GM12865 (cell line): ENCODE measurements at regions not wholly inside any gene's neighbourhood (a gene's known extent, or its start where the extent isn't known, plus 50 kb on each side); places are given as distances from the start of the nearest gene placed in this dataset.

Source experiments
- DNase-seq: peaks from one replicate; pipeline ENCODE4 v3.0.0; 2010; ENCODE audit warnings: low read depth
- H3K4me3 ChIP-seq: 2 replicates; pipeline ENCODE4 v1.5.1; 2011; ENCODE audit warnings: mild to moderate bottlenecking, low read depth, low read length, control low read depth
- TF ChIP-seq, protein P1 (sequence below): IDR thresholded peaks from 2 replicates; pipeline ENCODE4 v1.5.1; 2011; ENCODE audit warnings: low read length, control low read depth, low read depth, inconsistent platforms; ENCODE audit not compliant: insufficient read depth; ENCODE audit errors: missing control alignments

GRCh38 chr16:7014756-7015155 is 317.9 kb upstream of the RBFOX1 start:
- no peak for DNase-seq
- TF ChIP-seq, protein P1, sequence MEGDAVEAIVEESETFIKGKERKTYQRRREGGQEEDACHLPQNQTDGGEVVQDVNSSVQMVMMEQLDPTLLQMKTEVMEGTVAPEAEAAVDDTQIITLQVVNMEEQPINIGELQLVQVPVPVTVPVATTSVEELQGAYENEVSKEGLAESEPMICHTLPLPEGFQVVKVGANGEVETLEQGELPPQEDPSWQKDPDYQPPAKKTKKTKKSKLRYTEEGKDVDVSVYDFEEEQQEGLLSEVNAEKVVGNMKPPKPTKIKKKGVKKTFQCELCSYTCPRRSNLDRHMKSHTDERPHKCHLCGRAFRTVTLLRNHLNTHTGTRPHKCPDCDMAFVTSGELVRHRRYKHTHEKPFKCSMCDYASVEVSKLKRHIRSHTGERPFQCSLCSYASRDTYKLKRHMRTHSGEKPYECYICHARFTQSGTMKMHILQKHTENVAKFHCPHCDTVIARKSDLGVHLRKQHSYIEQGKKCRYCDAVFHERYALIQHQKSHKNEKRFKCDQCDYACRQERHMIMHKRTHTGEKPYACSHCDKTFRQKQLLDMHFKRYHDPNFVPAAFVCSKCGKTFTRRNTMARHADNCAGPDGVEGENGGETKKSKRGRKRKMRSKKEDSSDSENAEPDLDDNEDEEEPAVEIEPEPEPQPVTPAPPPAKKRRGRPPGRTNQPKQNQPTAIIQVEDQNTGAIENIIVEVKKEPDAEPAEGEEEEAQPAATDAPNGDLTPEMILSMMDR: no peak
- no peak overlapping the region for H3K4me3 ChIP-seq

DNA sequence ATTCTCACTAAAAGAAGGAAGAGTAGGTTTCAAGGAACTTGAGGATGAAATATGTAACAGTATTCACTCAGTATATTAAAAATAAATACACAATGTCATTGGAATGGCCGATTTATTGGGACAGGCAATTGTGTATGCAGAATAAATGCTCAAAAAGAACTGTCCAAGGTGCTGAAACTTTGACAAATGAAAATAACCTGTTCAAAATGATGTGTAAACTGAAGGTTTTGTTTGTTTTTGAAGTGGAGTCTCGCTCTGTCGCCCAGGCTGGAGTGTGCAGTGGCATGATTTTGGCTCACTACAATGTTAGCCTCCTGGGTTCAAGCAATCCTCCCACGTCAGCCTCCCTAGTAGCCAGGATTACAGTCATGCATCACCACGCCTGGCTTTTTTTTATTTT is 318.7 kb upstream of the RBFOX1 start:
- no peak for DNase-seq
- TF ChIP-seq, protein P1: no peak
- H3K4me3 ChIP-seq: no peak overlapping the region

DNA sequence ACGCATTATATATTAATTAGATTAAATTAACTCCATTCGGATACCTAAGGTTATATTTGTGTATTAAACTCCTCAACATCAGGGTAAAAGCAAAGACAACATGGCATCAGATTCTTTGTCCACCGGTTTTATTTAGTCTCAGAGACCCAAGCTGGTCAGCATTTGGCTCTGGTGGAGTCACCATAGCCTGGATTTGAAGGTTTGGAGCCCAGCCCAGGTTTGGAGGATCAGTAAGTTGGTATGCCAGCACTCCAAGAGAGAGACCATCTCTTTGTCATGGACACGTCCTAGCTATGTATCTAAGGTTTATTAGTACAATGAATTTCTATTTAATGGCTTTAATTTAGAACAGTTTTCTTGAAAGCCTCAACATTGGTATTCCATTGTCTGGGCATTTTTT is 328.4 kb upstream of the RBFOX1 start:
- no peak overlapping the region for H3K4me3 ChIP-seq
- no peak for DNase-seq
- TF ChIP-seq, protein P1: no peak

- TF ChIP-seq, protein P1: no peak
- no peak overlapping the region for H3K4me3 ChIP-seq
- DNase-seq: no peak
These were observed 339.1 kb upstream of the RBFOX1 start for GRCh38 chr16:6993544-6993943.

DNA sequence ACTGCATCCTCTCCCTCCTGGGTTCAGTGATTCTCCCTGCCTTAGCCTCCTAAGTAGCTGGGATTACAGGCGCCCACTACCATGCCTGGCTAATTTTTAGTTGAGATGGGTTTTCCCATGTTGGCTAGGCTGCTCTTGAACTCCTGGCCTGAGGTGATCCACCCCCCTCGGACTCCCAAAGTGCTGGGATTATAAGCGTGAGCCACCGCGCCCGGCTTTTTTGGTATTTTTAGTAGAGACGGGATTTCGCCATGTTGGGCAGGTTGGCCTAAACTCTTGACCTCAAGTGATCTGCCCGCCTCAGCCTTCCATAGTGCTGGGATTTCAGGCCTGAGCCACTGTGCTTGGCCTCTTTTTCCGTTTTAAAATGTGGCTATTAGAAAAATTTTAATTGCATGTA is 343.8 kb upstream of the RBFOX1 start:
- TF ChIP-seq, protein P1: no peak
- DNase-seq: no peak
- no peak overlapping the region for H3K4me3 ChIP-seq

DNA sequence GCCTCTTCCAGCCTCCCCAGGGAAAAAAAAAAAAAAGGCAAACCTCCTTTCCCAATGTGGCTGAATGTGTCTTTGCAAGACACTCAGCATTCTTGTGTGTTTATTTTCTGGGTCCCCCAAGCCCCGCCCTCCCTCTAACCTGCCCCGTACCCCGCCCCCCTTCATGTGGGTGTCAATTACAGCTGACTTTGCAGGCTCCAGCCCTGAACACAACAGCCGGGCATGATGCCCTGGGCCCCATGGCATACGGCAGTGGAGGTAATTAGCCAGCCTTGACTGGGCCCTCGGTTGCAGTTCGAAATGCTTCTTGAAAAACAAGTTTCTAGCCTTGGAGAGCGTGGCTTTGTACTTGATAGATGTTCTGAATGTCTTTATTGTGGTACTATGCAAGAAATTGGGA is 354.7 kb upstream of the RBFOX1 start:
- no peak for DNase-seq
- TF ChIP-seq, protein P1: no peak
- H3K4me3 ChIP-seq: no peak overlapping the region

DNA sequence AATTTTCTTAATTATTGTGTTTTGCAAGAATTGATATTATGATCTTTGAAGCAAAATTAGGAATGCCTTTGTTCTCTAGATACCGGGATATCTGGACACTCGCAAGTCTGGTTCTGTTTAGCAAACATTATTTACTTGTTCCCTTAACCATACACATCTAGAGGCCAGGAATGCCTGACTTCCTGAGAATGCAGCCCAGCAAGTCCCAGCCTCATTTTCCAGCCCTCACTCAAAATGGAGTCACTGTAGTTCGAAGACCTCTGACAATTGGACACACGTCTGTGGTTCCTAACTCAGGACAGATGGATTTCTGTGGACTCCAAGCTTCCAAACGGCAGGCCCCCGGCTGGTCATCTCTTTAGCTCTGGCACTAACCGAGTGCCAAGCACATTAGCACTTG is 355.4 kb upstream of the RBFOX1 start:
- DNase-seq: no peak
- TF ChIP-seq, protein P1: no peak
- no peak overlapping the region for H3K4me3 ChIP-seq
